ENCODE measurements at regions not wholly inside any gene's neighbourhood (a gene's known extent, or its start where the extent isn't known, plus 50 kb on each side); places are given as distances from the start of the nearest gene placed in this dataset.

DNA sequence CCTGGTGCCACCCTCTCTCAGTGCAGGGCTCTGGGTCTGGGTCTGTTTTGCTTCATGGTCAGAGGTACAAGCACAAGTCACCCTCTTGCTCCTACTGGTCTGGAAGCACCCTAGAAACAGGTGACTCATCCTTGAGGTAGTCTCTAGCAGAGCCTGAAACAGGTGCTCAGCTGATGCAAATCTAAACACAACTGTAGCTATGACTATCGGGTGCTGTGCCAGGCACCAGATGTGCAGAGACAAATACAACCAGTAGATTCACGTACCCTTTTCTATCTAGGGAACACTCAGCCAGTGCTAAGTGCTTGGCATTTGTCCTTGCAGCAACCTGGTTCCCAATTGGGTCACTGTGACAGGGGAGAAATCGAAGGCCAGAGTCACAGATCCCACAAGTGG, 140.9 kb upstream of the MYCN start:
- H3K4me1 ChIP-seq, result peaks cover 0 to 12% (median 0%) of the 10 kb centered on the region in 3 donors
- H3K36me3 ChIP-seq, result no peaks in the 10 kb centered on the region
- no peak for ATAC-seq
- no peak overlapping the region for H3K27ac ChIP-seq
- H3K27me3 ChIP-seq, result peaks cover 3% of the 10 kb centered on the region
- TF ChIP-seq POLR2AphosphoS5 (IDR thresholded peaks at IDR 0.05) (no peak), EP300 (IDR thresholded peaks at IDR 0.05) (no peak), POLR2A (IDR thresholded peaks at IDR 0.05) (no peak)
- TF ChIP-seq, protein P1, sequence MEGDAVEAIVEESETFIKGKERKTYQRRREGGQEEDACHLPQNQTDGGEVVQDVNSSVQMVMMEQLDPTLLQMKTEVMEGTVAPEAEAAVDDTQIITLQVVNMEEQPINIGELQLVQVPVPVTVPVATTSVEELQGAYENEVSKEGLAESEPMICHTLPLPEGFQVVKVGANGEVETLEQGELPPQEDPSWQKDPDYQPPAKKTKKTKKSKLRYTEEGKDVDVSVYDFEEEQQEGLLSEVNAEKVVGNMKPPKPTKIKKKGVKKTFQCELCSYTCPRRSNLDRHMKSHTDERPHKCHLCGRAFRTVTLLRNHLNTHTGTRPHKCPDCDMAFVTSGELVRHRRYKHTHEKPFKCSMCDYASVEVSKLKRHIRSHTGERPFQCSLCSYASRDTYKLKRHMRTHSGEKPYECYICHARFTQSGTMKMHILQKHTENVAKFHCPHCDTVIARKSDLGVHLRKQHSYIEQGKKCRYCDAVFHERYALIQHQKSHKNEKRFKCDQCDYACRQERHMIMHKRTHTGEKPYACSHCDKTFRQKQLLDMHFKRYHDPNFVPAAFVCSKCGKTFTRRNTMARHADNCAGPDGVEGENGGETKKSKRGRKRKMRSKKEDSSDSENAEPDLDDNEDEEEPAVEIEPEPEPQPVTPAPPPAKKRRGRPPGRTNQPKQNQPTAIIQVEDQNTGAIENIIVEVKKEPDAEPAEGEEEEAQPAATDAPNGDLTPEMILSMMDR (IDR thresholded peaks at IDR 0.05), result no peak
- no peaks in the 10 kb centered on the region for H3K9me3 ChIP-seq
- WGBS, 2 donors (ENCODE audit: low coverage in 1 of 2), result no CpG with 5 or more reads among the region's 3 CpGs
- H3K4me3 ChIP-seq, result no peak overlapping the region

DNA sequence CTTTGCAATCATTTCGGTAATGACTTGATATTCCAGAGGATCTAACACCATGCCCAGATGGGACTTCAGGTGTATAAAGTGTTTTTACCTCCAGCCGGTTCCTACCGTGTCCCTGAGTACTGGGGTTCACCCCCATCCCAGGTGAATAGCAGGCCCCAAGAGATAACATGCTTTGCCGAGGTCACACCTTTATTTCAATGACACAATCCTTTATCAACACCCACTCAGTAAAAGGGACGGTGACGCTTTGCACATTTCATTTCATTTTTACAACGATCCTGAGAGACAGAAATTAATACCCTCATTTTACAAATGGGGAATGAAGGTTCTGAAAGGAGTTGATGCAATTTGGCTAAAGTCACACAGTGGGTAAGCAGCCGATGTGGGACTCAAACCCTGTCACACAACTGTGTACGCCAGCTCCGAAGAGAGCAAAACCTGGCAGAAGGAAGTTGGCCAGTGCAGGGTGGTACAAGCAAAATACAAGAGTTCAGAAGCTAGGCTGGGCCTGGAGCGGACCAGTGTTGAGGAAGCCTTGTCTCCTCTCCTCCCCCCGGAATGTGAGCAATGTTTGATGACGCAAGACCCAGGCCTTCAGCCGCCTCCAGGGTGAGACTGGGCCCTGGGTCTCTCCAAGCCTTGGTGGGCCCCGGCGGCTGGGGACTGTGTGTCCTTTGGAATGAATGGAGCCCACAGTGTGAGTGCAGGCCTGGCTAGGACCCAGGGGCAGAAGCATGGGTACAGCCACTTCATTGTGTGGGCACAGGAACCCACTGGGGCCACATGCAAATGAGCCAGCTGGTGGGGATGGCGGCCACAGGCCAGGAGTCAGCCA, 139.6 kb upstream of the MYCN start:
- WGBS, 2 donors (ENCODE audit: low coverage in 1 of 2), result 84 to 89% methylated on average over 8 to 9 of the region's 17 CpGs
- no peak for TF ChIP-seq POLR2A (IDR thresholded peaks at IDR 0.05)
- TF ChIP-seq, protein P1 (IDR thresholded peaks at IDR 0.05), result no peak
- no peak for TF ChIP-seq EP300 (IDR thresholded peaks at IDR 0.05)
- TF ChIP-seq POLR2AphosphoS5 (IDR thresholded peaks at IDR 0.05), result no peak
- H3K27me3 ChIP-seq, result peaks cover 3% of the 10 kb centered on the region
- no peak overlapping the region for H3K27ac ChIP-seq
- no peaks in the 10 kb centered on the region for H3K9me3 ChIP-seq
- no peaks in the 10 kb centered on the region for H3K36me3 ChIP-seq
- peaks cover 0 to 2% (median 0%) of the 10 kb centered on the region in 3 donors for H3K4me1 ChIP-seq
- no peak overlapping the region for H3K4me3 ChIP-seq
- ATAC-seq, result no peak

DNA sequence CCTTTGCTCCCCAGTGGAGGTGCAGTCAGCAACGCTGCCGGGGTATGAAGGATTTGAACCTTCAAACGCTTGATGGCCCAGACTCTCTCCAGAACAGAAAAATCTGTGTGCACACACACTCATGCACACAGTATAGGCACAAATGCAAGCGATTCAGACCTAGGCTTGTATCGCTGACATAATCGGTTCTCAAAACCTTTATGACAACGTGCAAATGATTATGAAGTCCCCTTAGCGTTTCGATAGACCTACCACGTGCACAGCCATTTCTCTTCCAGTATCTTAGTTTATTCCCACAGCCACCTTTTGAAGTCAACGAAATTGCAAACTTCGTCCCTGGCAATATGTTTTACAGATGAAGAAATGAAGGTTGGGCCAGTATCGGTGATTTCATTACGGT, 138.9 kb upstream of the MYCN start:
- no peak for ATAC-seq
- 90 to 96% methylated on average over 13 to 14 of the region's 14 CpGs for WGBS, 2 donors (ENCODE audit: low coverage in 1 of 2)
- Histone ChIP-seq H3K4me1 (no peaks in the 10 kb centered on the region), H3K9me3 (no peaks in the 10 kb centered on the region), H3K36me3 (no peaks in the 10 kb centered on the region), H3K4me3 (no peak overlapping the region), H3K27me3 (peaks cover 3% of the 10 kb centered on the region), H3K27ac (no peak overlapping the region)
- TF ChIP-seq, protein P1 (IDR thresholded peaks at IDR 0.05), result no peak
- TF ChIP-seq POLR2AphosphoS5 (IDR thresholded peaks at IDR 0.05) (no peak), POLR2A (IDR thresholded peaks at IDR 0.05) (no peak), EP300 (IDR thresholded peaks at IDR 0.05) (no peak)

DNA sequence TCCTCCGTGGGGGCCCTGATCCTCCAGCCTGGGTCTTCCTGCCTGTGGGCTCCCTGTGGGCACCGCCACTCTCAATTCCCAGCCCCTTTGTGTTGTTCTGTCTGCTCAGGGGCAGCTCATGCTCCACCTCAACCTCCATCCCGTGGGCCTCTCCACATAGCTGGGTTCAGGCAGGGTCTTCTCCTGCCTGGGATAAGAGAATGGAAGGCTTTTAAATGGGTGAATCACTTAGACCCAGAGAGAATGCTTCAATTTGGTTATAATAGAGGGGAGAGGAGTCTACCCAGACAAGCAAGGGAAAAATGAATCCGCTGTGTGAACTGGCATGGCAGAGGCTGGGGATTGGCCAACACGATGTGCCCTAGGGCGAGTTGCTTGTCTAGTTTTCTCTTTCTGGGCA, 138.4 kb upstream of the MYCN start:
- Histone ChIP-seq H3K27me3 (peaks cover 3% of the 10 kb centered on the region), H3K4me1 (no peaks in the 10 kb centered on the region), H3K36me3 (no peaks in the 10 kb centered on the region), H3K4me3 (no peak overlapping the region), H3K27ac (no peak overlapping the region), H3K9me3 (no peaks in the 10 kb centered on the region)
- WGBS, 2 donors (ENCODE audit: low coverage in 1 of 2), result 87 to 95% methylated on average over 5 to 6 of the region's 6 CpGs
- no peak for ATAC-seq
- TF ChIP-seq POLR2AphosphoS5 (IDR thresholded peaks at IDR 0.05), result no peak
- TF ChIP-seq POLR2A (IDR thresholded peaks at IDR 0.05), result no peak
- TF ChIP-seq, protein P1 (IDR thresholded peaks at IDR 0.05), result no peak
- no peak for TF ChIP-seq EP300 (IDR thresholded peaks at IDR 0.05)
